Epidermal melanocyte (primary cell): ENCODE measurements at regions not wholly inside any gene's neighbourhood (a gene's known extent, or its start where the extent isn't known, plus 50 kb on each side); places are given as distances from the start of the nearest gene placed in this dataset.
"Not testable (repeated sequence)": the region's sequence is repeated elsewhere in the genome, so short reads cannot be mapped to it uniquely, and the experiment has no call there.

ENCODE experiments used
- DNase-seq: peaks from one replicate; pipeline ENCODE4 v3.0.0; 2011; ENCODE audit warnings: low spot score; ENCODE audit not compliant: insufficient read length

DNA sequence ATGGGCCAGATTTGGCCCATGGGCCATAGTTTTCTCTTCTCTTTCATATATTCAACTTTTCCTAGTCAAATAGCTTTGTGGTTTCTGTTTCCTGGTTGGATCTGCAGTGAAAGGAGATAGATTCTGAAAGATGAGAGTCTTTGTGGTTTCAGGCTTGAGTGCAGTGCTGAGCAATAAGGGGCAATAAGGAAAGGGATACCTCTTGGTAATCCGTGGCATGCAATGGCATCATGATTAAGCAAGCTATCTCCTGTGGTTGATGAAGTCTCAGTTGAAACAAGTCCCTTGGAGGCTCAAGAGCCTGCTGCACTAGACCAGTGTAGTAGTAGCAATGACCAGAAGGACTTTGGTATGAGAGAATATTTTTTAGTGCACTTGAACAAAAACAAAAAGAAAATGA, 187.7 kb upstream of the CNTNAP2 start:
- no peak for DNase-seq

DNA sequence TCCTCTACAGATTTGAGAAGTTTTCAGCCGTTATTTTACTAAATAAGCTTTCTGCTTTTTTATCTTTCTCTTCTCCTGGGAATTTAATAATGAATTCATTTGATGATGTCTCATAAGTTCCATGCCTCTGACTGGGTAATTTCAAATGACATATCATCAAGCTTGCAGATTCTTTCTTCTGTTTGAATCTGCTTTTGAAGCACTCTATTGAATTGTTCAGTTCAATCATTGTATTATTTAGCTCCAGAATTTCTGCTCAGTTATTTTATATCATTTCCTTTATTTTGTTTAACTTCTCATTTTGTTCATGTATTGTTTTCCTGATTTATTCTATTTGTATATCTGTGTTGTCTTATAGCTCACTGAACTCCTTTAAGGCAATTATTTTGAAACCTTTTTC, 196.9 kb upstream of the CNTNAP2 start:
- no peak for DNase-seq

DNA sequence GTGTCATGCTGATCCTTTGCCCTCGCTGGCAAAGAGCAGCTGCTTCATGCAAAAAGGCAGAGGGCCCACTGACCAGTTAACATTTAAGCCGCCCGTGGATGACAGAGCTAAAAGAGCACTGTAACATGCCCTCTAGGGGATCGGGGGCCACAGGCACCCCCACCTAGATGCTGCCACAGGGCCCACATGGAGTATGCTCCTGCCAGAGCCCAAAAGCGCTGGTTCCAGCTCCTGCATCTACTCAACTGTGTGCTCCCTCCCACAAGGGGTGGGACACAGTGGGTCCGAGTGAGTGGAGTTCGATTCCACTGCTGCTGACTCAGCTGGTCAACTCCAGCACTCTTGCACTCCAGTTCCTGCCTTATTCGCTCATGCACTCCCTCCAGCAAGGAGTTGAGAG, 199.8 kb upstream of the CNTNAP2 start:
- DNase-seq = no peak

DNA sequence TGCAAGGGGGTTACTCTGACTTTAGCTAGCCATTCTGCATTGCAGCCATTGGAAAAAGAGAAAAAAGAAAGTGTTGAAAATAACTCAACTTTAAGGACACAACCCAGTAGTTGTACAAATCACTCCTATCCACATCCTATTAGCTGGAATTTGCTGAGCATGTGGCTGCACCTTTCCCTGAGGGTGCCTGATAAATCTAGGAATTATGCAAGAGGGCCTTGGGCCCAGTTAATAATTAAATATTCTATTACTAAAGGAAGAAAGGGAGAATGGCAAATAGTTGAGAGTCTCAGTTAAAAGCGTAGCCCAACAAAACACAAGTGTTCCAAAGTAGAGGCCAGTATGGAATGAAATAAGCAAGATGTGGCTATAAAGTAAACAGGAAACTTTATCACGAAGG, 200.9 kb upstream of the CNTNAP2 start:
- no peak for DNase-seq

DNA sequence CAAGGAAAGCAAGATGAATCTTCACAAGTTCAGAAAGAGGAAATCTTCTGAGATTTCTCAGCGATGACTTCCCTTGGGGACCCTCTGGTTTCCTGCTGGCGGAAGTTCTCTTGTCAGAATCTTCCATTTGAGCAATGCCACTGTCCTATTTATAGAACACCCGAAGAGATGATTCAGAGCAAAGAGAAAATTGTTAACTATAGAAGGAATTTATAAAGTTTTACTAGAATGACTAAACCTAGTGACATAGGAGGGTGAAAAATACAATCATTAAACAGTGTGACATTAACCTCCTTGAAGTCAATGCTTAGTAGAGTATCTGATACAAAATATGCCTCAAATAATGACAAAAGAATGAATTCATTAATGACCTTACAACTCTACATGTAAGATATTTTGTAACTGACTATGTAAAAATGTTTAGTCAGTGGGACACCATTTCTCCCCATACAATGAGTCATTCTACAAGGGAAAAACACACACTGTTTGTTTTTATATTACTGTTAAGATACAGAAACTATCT, 206.5 kb upstream of the CNTNAP2 start:
- no peak for DNase-seq

DNA sequence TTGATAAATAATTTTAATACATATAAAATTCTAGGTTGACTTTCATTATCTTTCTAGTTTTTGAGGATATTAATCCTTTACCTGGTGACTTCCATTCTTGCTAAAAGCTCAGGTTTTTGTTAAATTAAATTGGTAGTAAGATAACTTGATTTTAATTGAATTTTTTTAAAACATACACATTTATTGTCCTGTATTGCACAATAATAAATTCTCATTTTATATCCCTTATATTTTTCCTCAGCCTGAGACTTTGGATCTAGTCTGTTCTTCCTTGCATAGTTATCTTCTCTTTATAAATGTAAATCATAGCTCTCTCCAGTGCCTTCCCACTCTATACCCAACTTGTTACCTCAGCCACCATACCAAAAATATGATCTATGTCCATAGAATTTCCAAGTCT, 212.9 kb upstream of the CNTNAP2 start:
- DNase-seq = no peak

DNA sequence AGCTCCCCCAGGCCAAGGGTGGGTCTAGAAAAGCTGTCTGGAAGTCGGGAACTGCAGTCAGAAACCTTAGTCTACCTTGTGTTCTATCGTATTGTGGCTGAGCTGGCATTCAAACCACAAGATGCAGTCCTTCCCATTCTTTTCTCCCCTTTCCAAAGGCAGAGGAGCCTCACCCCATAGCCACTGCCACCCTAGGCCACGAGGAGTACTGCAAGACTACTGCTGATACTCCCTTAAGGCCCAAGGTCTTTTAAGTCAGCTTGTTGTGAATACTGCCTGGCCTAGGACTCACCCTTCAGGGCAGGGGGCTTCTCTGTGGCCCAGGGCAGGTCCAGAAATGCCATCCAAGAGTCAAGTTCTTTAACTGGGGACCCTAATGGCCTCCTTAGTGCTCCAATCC, 214.5 kb upstream of the CNTNAP2 start:
- no peak for DNase-seq

DNA sequence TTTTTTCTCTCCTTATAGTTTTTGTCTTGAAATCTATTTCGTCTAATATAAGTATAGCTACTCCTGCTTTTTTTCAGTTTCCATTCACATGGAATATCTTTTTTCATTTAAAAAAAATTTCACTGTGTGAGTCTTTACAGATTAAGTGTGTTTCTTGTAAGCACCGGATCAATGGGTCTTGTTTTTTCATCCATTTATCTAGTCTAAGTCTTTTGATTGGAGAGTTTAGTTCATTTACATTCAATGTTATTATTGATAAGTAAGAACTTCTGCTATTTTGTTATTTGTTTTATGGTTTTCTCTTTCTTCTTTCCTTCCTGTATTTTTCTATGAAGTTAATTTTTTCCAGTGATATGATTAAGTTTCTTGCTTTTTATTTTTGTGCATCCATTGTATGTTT, 216.7 kb upstream of the CNTNAP2 start:
- DNase-seq = no peak

DNA sequence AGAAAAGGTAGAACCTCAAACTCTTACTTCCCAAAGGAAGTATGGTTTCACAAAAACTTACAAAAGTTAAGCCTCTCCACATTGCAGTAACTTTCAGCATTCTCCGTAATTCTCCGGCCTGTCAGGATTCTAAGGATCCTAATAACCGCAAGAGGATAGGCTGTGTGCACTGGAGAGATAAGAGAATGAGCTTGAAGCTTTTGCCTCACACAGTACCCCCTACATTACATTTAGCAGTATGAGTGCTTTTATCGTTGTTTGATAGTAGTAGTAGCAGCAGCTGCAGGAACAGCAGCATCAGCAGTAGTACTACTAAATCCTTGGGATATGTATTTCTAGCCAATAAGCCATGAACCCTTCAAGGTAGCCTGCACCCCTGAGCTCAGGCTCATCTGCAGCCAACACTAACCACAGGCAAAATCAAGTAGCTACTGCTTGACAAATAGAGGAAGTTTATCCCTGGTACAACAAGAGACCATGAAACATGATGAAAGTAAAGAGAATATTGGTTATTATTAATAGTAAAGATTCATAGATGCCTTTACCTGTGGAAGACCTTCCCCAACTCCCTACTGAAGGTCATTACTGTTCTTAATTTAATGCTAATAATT, 222.6 kb upstream of the CNTNAP2 start:
- no peak for DNase-seq

DNA sequence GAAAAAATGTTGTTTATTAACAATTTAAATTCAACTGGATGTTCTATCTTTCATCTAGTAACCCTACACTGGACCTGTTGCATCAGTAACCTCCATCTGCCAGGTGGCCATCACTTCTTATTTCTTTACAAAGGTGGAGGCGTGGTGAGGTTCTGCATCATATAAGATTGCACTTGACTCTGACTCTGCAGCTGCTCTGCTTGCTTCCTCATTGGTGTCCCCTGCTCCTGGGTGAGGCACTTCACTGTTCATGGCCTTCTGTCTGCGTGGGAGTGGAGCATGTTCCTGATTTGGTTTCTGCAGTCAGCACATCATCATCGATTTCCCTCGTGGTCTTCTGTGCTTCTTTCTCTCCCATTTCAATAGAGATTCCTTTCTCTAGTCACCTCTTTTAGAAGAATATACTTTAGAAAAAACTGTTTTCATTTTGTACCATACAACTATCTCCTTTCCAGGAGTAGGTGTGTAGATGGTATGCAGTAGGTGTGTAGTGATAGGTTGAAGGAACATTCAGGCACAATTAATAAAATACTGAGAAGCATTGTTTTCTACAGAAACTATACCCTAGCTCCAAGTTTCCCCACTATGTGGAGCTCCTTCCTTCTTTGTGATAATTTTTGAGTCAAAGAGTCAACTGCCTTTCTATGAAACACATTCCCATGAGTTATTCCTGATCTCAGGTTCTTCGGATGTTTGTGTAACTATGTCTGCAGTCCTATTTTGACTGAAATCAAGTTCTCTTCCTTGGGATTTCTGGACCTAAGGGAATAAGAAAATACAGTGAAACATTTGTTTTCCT, 231.7 kb upstream of the CNTNAP2 start:
- no peak for DNase-seq

DNA sequence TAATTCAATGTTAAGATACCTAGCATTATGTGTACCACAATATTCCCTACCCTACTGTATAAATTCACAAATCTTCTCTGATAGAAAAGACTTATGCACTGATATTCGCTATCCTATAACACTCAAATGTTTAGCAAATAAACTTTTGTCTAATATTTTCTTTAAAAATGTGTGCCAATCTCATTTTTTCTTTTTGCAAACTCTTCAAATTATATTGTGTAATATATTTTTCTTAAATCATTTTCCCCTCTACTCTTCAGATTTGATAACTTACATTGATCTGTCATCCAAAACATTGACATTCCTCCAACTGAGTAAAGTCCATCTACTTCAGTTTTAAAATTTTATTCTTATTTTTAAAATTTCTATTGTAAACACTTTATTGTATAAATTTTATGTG, 240.2 kb upstream of the CNTNAP2 start:
- no peak for DNase-seq

DNA sequence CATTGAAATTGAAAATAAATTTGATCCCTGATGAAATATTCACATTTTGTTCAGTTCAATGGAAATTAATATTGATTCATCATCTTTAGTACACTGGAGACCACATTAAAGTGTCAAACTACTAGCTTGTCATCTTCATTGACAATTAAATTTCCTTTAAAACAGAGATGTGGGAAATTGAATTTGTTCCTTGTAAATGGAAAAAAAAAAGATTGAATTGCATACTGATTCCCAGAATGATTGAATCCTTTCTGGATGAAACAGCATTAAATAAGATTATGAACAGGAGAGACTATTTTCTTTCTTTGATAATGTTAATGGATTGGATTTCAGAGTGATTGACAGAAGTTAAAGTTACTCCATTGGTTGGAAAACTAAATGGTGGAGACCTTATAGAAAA, 241.3 kb upstream of the CNTNAP2 start:
- DNase-seq = no peak

DNA sequence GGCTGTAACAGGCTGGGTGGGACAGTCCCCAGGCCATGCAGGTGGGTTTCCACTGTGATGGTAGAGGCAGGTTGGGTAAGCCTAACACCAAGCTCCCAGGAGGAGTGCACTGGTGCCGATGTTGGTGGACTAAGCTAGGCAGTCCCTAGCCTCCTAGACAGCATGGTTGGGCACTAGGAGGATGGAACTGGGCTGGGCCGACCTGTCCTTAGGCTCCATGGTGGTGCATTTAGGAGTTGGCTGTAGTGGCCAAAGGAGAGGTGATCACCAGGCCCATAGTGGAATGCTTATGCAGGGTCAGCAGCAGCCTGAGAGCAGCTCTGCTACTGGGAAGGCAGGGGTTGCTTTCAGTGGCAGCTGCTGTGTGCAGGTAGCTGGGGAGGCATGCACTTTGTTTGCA, 247.7 kb upstream of the CNTNAP2 start:
- no peak for DNase-seq

DNA sequence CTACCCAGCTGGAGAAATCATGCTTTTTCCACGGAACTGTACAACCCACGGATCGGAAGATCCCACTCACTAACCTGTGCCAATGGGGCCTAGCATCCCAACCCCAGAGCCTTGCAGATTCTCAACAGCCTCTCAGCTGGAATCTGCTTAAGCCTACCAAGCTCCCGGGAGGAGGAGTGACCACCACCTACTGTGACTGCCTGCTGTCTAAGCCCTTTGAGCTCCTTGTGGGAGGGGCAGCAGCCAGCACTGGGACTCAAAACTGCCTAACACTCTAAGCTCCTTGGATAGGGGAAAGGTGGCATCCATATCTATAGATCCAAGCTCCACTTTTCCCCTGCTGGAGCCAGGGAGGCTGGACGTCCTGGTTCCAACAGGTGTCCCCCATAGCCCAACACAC, 254.4 kb upstream of the CNTNAP2 start:
- no peak for DNase-seq

DNA sequence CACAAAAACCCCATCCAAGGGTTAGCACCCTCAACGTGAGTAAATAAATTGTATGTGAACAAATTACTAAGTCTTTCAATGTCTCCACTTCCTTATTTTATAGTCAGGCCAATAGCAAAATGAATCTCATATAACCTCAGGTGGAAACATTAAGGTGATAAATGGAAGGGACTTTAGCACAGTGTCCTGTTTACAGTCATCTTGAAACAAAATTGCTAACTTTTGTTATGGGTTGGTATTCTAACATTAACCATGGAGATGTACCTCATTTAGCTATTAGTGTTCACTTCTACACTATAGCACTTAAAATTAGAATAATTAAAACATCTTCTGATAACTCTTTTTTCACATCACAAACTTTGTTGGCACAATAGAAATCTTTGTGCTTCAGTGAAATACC, 255.8 kb upstream of the CNTNAP2 start:
- no peak for DNase-seq

DNA sequence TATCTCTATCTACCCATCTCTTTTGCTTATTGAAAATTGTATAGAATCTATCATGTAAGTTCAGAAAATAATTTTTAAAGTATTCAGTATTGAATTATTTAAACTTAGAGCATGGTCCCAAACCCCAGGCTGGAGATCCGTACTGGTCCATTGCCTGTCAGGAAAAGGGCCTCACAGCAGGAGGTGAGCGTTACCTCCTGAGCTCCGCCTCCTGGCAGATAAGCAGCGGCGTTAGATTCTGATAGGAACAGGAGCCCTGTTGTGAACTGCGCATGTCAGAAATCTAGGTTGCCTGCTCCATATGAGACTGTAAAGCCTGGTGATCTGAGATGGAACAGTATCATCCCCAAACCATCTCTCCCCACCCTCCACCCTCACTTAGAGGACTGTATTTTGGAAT, 266.0 kb upstream of the CNTNAP2 start:
- no peak for DNase-seq

DNA sequence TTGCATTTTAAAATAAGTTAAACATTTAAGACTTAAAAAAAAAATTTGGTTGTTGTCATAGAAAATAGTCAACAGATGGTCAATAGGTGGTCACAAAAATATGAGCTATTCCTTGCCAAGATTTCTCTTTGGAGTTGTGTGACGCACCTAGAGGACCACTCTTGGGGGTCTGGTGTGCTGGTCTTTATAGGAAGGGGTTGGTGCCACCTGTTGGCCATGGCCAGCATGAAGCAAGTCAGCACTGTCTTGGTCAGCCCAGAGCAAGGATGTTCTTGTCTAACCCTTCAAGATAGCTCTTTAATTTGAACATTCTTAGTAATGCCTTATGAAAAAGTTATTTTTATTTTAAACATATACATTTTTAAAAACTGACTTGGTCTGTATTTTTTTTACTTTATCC, 267.9 kb upstream of the CNTNAP2 start:
- no peak for DNase-seq

DNA sequence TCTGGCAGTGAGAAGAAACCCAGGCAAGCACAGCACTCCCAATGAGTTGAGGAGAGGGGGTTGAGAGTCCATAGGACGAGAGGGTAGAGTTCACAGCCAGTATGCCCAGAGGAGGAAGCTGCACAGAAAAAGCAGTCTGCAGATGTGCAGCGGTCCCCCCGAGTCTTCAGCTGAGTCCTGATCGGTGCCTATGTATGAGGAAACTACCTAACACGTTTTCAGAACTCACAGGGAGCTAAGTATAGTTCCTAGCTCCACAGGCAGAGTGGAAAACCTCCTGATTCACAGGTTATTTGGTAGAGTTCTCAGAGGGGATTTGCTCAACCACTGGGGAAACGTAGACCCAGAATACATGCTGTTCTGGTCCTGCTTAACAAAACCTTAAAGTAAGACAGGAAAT, 271.3 kb upstream of the CNTNAP2 start:
- DNase-seq = no peak

DNA sequence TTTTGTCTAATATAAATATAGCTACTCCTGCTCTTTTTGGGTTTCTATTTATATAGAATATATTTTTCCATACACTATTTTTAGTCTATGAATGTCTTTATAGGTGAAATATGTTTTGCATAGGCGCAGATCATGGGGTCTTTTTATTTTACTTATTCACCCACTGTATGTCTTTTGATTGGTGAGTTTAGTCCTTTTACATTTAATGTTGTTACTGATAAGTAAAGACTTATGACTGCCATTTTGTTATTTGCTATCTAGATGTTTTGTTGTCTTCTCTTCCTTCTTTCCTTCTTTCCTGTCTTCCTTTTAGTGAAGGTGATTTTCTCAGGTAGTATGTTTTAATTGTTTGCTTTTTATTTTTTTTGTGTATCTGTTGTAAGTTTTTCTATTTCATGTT, 276.8 kb upstream of the CNTNAP2 start:
- no peak for DNase-seq

DNA sequence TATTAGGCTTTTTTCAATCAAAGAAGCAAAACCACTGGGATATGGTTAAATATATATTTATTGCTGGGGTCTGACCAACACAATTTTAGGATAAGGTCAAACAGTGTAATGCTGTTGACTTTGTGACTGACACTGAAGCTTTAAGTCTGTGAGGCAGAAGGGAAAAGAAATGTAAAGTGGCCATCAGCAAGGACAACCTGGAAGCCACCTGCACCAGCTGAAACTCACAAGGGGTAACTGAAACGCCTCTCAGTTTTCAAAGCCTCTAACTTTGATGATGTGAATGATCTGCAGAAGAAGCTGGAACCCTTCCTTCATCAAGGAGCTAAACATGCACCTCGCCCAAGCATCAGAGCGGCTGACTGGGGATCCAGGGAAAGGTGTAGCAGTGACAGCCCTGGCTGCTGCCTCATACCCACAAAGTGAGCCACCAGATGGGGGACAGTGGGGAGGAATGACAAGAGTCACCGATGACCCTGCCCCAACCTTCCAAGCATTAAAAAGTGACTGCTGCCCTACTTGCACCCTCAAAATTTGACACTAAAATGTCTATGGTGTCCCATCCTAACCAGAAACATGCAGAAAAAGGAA, 284.9 kb upstream of the CNTNAP2 start:
- DNase-seq = no peak

DNA sequence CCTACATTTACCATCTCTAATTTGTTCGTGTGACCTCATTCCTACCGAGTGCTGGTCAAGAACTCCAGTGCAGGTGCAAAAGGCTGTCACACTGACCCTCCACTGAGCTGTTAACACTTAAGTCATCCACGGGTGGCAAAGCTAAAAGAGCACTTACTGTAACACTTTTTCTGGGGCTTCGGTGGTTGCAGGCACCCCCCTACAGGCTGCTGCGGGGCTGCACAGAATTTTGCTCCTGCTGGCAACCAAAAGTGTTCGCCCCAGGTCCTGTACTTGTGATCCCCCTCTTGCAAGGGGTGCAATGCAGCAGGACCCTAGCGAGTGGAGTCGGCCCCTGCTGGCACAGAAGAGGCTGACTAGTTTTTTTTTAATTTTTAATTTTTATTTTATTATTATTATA, 298.9 kb upstream of the CNTNAP2 start:
- no peak for DNase-seq

DNA sequence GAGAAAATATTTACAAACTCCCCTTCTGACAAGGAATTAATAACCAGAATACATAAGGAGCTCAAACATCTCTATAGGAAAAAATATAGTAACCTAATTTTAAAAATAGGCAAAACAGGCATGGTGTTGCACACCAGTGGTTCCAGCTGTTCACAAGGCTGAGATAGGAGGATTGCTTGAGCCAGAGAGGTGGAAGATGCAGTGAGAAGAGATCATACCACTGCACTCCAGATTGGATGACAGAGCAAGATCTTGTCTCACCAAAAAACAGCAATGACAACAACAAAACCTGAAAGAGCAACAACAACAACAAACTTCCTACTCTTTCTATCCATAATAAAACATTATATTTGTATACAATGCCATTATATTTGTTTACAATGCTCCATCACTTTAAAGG, 304.4 kb upstream of the CNTNAP2 start:
- DNase-seq = no peak

DNA sequence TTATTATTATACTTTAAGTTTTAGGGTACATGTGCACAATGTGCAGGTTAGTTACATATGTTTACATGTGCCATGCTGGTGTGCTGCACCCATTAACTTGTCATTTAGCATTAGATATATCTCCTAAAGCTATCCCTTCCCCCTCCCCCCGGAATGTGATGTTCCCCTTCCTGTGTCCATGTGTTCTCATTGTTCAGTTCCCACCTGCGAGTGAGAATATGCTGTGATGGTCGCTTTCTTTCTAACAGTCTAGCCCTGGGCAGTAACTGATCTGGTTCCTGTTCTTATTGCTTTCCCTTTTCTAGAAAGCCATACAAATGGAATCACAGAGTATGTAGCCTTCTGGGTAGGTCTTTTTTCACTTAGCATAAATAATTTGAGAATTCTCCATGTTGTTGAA, 311.1 kb upstream of the CNTNAP2 start:
- DNase-seq = not testable (repeated sequence)
